GM21515 (cell line): ENCODE measurements at regions not wholly inside any gene's neighbourhood (a gene's known extent, or its start where the extent isn't known, plus 50 kb on each side); places are given as distances from the start of the nearest gene placed in this dataset.
"Not testable (repeated sequence)": the region's sequence is repeated elsewhere in the genome, so short reads cannot be mapped to it uniquely, and the experiment has no call there.

ENCODE experiments used
- ATAC-seq: cut with Tn5 transposase; IDR thresholded peaks from one replicate; pipeline ENCODE4 v1.9.1; 2021; ENCODE audit not compliant: unreplicated experiment

DNA sequence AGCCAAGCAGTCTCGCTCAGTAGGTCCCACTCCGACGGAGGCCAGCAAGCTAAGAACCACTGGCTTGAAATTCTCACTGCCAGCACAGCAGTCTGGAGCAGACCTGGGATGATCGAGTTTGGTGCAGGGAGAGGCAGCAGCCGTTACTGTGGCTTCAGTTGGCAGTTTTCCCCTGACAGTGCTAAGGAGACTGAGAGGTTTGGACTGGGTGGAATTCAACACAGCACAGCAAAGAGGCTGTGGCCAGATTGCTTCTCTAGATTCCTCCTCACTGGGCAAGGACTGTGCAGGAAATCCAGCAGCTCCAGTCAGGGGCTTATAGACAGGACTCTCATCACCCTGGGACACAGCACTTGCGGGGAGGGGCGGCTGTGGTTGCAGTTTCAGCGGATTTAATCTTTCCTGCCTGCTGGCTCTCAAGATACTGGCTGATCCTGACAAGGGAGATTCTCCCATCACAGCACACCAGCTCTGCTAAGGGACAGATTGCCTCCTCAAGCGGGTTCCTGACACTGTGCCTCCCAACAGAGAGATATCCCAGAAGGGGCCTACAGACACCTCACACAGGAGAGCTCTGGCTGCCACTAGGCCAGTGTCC is 122.1 kb downstream of the YIPF5 start:
- no peak for ATAC-seq

GRCh38 chr5:144055391-144055790 is 115.1 kb downstream of the YIPF5 start:
- ATAC-seq: not testable (repeated sequence)

DNA sequence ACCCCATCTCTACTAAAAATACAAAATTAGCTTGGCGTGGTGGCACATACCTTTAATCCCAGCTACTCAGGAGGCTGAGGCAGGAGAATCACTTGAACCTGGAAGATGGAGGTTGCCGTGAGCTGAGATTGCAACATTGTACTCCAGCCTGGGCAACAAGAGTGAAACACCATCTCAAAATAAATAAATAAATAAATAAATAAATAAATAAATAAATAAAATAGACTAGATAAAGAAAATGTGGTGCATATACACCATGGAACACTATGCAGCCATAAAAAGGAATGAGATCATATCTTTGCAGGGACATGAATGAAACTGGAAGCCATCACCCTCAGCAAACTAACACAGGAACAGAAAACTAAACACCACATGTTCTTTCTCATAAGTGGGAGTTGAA is 110.4 kb downstream of the YIPF5 start:
- not testable (repeated sequence) for ATAC-seq

- ATAC-seq: no peak
Measured at GRCh38 chr5:144060598-144060997, 109.9 kb downstream of the YIPF5 start.

GRCh38 chr5:144065786-144066185 is 104.7 kb downstream of the YIPF5 start:
- no peak for ATAC-seq

- ATAC-seq: no peak
Measured at GRCh38 chr5:144072518-144072927, 97.9 kb downstream of the YIPF5 start.

DNA sequence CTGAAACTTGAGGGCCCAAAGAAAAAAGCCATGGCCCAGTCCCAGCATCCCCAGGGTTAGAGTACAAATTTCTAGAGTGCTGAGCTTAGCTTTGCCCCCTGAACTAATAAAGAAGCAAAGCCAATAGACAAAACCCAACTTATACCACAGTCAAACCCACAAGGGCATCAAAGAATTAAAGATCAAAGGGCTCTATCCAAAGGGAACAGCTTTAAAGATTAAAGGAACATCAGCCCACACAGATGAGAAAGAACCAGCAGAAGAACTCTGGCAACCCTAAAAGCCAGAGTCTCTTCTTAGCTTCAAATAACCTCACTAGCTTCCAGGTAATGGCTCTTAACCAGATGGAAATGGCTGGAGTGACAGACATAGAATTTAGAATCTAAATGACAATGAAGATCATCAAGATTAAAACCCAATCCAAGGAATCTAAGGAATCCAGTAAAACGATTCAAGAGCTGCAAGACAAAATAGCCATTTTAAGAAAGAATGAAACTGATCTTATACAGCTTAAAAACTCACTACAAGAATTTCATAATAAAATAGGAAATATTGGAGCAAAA is 93.9 kb downstream of the YIPF5 start:
- no peak for ATAC-seq

DNA sequence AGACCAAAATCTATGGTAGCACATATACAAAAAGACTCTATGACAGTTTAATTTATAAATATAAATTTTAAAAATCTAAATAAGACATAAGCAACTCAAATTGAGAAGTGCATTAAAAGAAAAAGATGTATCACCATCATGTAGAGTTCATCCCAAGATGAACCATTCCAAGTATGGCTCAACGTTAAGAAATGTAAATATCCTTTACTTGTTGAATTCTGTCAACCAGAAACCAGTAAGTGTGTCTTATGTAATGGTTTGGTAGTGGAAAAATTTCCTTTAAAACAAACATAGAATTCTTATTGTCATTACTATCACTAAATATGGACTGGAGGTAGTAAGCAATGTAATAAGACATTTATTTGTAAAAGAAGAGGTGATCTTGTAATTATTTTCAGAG is 87.3 kb downstream of the YIPF5 start:
- ATAC-seq: no peak

- no peak for ATAC-seq
Measured at GRCh38 chr5:144084971-144085370, 85.5 kb downstream of the YIPF5 start.

DNA sequence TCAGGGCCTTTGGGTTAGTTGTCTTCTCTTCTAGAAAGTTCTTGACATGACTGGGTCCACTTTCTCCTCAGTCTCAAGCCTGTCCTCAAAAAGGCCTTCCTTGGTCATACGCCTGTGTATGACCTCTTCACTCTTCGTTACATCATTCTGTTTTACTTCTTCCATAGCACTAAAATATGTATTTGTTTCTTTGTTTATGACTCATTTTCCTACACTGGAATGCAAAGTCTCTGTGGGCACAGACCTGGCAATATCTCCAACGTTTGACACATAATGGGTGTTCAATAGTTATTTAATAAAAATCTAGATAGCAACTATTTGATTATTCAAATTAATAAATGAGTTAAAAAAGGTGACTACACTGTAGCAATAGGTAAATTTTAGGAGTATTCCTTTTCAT is 85.1 kb downstream of the YIPF5 start:
- ATAC-seq: no peak

GRCh38 chr5:144086295-144086694 is 84.2 kb downstream of the YIPF5 start:
- no peak for ATAC-seq

- no peak for ATAC-seq
Measured at GRCh38 chr5:144087576-144087975, 82.9 kb downstream of the YIPF5 start.

- ATAC-seq: no peak
Measured at GRCh38 chr5:144088206-144089064, 82.0 kb downstream of the YIPF5 start.

GRCh38 chr5:144089401-144090021 is 80.9 kb downstream of the YIPF5 start:
- no peak for ATAC-seq

- no peak for ATAC-seq
Measured at GRCh38 chr5:144092508-144092907, 78.0 kb downstream of the YIPF5 start.

- ATAC-seq: no peak
Measured at GRCh38 chr5:144093400-144093799, 77.1 kb downstream of the YIPF5 start.

DNA sequence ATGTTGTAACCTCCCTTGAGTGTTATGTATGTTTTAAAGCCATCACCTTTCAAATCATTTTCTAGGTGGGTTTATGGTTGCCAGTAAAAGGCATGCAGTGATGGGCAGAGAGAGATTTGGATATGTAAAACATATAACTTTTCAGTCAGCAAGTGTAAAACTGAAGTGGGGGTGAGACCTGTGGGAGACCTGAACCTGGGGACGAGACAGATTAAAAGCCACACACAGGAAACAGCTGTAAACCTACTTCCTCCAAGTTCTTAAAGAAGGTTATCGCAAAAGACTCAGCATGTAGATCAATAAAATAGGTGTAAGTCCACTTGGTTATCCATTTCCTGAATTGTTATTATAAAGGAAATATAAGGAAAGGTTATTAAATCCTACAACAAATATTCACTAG is 76.6 kb downstream of the YIPF5 start:
- ATAC-seq: no peak

GRCh38 chr5:144100702-144101101 is 69.8 kb downstream of the YIPF5 start:
- ATAC-seq: no peak

DNA sequence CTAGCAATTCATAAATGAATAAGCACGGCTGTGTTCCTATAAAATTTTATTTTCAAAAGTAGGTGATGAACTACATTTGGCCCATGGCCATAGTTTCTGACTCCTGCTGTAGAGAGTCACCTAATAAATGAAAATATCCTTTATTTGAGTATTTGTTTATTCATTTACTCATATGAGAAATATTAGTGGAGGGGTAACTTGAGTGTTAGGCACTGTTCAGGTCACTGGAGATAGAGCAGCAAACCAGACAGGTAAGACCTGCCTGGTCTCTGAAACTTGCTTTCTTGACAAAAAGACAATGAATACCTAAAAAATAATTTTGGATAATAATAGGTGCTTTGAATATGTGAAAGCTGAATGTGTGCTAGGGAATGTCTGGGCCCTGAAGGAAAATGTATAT is 68.8 kb downstream of the YIPF5 start:
- no peak for ATAC-seq

GRCh38 chr5:144102361-144102760 is 68.1 kb downstream of the YIPF5 start:
- ATAC-seq: no peak

- no peak for ATAC-seq
Measured at GRCh38 chr5:144102979-144103378, 67.5 kb downstream of the YIPF5 start.
